Fibroblast of lung (primary cell): ENCODE measurements at regions not wholly inside any gene's neighbourhood (a gene's known extent, or its start where the extent isn't known, plus 50 kb on each side); places are given as distances from the start of the nearest gene placed in this dataset.
"Not testable (repeated sequence)": the region's sequence is repeated elsewhere in the genome, so short reads cannot be mapped to it uniquely, and the experiment has no call there.

ENCODE experiments used
- EZH2 ChIP-seq: IDR thresholded peaks from 2 replicates; pipeline ENCODE4 v1.5.1; 2012; ENCODE audit warnings: low read length, control low read depth, mild to moderate bottlenecking; ENCODE audit errors: missing control alignments
- TF ChIP-seq, protein P1 (sequence below), 2 donors: IDR thresholded peaks in 1 of 2; conservative IDR thresholded peaks in 1 of 2; 1 replicate in 1 of 2; 2 replicates in 1 of 2; pipeline ENCODE4 v1.5.1; 2011 to 2012; ENCODE audit warnings: low read length in 2 of 2, control low read depth in 1 of 2, inconsistent platforms in 1 of 2, low read depth in 1 of 2, mild to moderate bottlenecking in 1 of 2

DNA sequence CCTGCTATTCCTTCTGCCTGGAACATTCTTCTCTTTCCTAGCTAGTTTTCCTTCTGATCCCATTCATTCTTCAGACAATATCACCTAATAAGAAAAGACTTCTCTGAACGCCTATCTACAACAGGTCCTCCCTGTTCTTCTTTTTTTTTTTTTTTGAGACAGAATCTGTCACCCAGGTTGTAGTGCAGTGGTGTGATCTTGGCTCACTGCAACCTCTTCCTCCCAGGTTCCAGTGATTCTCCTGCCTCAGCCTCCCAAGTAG lies 208.3 kb downstream of the BCAS1 start:
- TF ChIP-seq, protein P1, sequence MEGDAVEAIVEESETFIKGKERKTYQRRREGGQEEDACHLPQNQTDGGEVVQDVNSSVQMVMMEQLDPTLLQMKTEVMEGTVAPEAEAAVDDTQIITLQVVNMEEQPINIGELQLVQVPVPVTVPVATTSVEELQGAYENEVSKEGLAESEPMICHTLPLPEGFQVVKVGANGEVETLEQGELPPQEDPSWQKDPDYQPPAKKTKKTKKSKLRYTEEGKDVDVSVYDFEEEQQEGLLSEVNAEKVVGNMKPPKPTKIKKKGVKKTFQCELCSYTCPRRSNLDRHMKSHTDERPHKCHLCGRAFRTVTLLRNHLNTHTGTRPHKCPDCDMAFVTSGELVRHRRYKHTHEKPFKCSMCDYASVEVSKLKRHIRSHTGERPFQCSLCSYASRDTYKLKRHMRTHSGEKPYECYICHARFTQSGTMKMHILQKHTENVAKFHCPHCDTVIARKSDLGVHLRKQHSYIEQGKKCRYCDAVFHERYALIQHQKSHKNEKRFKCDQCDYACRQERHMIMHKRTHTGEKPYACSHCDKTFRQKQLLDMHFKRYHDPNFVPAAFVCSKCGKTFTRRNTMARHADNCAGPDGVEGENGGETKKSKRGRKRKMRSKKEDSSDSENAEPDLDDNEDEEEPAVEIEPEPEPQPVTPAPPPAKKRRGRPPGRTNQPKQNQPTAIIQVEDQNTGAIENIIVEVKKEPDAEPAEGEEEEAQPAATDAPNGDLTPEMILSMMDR (conservative IDR thresholded peaks at IDR 0.05 in 1 of 2, IDR thresholded peaks at IDR 0.05 in 1 of 2; ENCODE audit: low read depth in 1 of 2, low read length in 2 of 2): not testable (repeated sequence)
- TF ChIP-seq EZH2: not testable (repeated sequence)
